DND-41 (cell line): ENCODE measurements at regions not wholly inside any gene's neighbourhood (a gene's known extent, or its start where the extent isn't known, plus 50 kb on each side); places are given as distances from the start of the nearest gene placed in this dataset.

Experiments
- CTCF ChIP-seq: IDR thresholded peaks from 2 replicates; pipeline ENCODE4 v1.5.1; 2012; ENCODE audit warnings: borderline replicate concordance, low read length, moderate library complexity, mild to moderate bottlenecking; ENCODE audit not compliant: poor library complexity, severe bottlenecking; ENCODE audit errors: extremely low read depth
- EZH2 ChIP-seq: IDR thresholded peaks from 3 replicates; pipeline ENCODE4 v1.6.1; 2012; ENCODE audit warnings: borderline replicate concordance, low read depth, mild to moderate bottlenecking, moderate library complexity, low read length, inconsistent platforms; ENCODE audit not compliant: severe bottlenecking

GRCh38 chr2:239454507-239454906 is 53.7 kb upstream of the HDAC4 start:
- TF ChIP-seq CTCF: no peak
- TF ChIP-seq EZH2: no peak
